HepG2 (cell line): ENCODE measurements at regions not wholly inside any gene's neighbourhood (a gene's known extent, or its start where the extent isn't known, plus 50 kb on each side); places are given as distances from the start of the nearest gene placed in this dataset.

Experiments used
- CEBPG ChIP-seq: IDR thresholded peaks from 2 replicates; pipeline ENCODE4 v1.6.1; 2016
- CHD2 ChIP-seq: IDR thresholded peaks from 2 replicates; pipeline ENCODE4 v1.6.1; 2011; ENCODE audit warnings: low read depth, low read length, improper control_type of control experiment
- CTCF ChIP-seq: sonication (generic); formaldehyde crosslinking; IDR thresholded peaks from 2 replicates; pipeline ENCODE4 v1.5.0; 2020; ENCODE audit warnings: mild to moderate bottlenecking, missing genetic modification reagents, moderate library complexity
- POLR2AphosphoS5 ChIP-seq: IDR thresholded peaks from 2 replicates; pipeline ENCODE4 v1.6.1; 2012; ENCODE audit warnings: low read depth, low read length
- SRSF4 ChIP-seq: fragments of 200-400 bp; formaldehyde crosslinking; IDR thresholded peaks from one replicate; pipeline ENCODE4 v1.6.1; 2018; ENCODE audit warnings: mild to moderate bottlenecking, low read depth, low read length, moderate library complexity; ENCODE audit not compliant: poor library complexity, severe bottlenecking
- TBX3 ChIP-seq: fragments of 450-650 bp; IDR thresholded peaks from 2 replicates; pipeline ENCODE4 v1.6.1; 2017; ENCODE audit warnings: antibody characterized with exemption, mild to moderate bottlenecking, inconsistent platforms, borderline replicate concordance
- TSC22D2 ChIP-seq: sonication (generic); formaldehyde crosslinking; IDR thresholded peaks from 2 replicates; pipeline ENCODE4 v1.5.1; 2020; ENCODE audit warnings: missing genetic modification reagents, mild to moderate bottlenecking, borderline replicate concordance
- ZNF780A ChIP-seq: sonication (generic); formaldehyde crosslinking; IDR thresholded peaks from 2 replicates; pipeline ENCODE4 v1.8.0; 2022; ENCODE audit warnings: mild to moderate bottlenecking, missing genetic modification reagents, moderate library complexity

GRCh38 chr9:1254071-1254470 is 203.9 kb downstream of the DMRT2 start:
- TF ChIP-seq CHD2: no peak
- no peak for TF ChIP-seq TSC22D2 (CRISPR knock-in tag)
- no peak for TF ChIP-seq TBX3
- no peak for TF ChIP-seq POLR2AphosphoS5
- TF ChIP-seq CEBPG: no peak
- no peak for TF ChIP-seq CTCF (CRISPR knock-in tag)
- no peak for TF ChIP-seq ZNF780A (CRISPR knock-in tag)
- TF ChIP-seq SRSF4: no peak
